IPS-20b (cell line): ENCODE measurements at regions not wholly inside any gene's neighbourhood (a gene's known extent, or its start where the extent isn't known, plus 50 kb on each side); places are given as distances from the start of the nearest gene placed in this dataset.

Source experiments
- H3K27ac ChIP-seq: one replicate; pipeline ENCODE4 v1.5.1; 2013; ENCODE audit warnings: low read length
- H3K27me3 ChIP-seq: 2 replicates; pipeline ENCODE4 v1.6.1; 2013; ENCODE audit warnings: mild to moderate bottlenecking, low read length, inconsistent platforms; ENCODE audit not compliant: insufficient read depth
- H3K36me3 ChIP-seq: 2 replicates; pipeline ENCODE4 v1.6.1; 2013; ENCODE audit warnings: low read depth, mild to moderate bottlenecking, inconsistent platforms, low read length, moderate library complexity; ENCODE audit not compliant: insufficient read depth
- H3K4me1 ChIP-seq: 2 replicates; pipeline ENCODE4 v1.6.1; 2013; ENCODE audit warnings: mild to moderate bottlenecking, control low read depth, inconsistent platforms, low read length, moderate library complexity; ENCODE audit not compliant: insufficient read depth
- H3K4me3 ChIP-seq: 2 replicates; pipeline ENCODE4 v1.5.1; 2013; ENCODE audit warnings: mild to moderate bottlenecking, low read length, inconsistent platforms
- H3K9ac ChIP-seq: 2 replicates; pipeline ENCODE4 v1.6.1; 2013; ENCODE audit warnings: low read depth, mild to moderate bottlenecking, inconsistent platforms, low read length, moderate library complexity
- H3K9me3 ChIP-seq: 2 replicates; pipeline ENCODE4 v1.6.1; 2013; ENCODE audit warnings: mild to moderate bottlenecking, low read depth, low read length, inconsistent platforms; ENCODE audit not compliant: insufficient read depth

GRCh38 chr2:164014068-164014731 lies 278.4 kb upstream of the FIGN start:
- H3K9me3 ChIP-seq, result no peaks in the 10 kb centered on the region
- H3K4me1 ChIP-seq, result peaks cover 9% of the 10 kb centered on the region; the same call in 1 of the 2 replicates
- no peak overlapping the region for H3K4me3 ChIP-seq
- H3K9ac ChIP-seq, result no peak overlapping the region
- H3K27ac ChIP-seq, result no peak overlapping the region
- no peaks in the 10 kb centered on the region for H3K27me3 ChIP-seq
- H3K36me3 ChIP-seq, result no peaks in the 10 kb centered on the region

DNA sequence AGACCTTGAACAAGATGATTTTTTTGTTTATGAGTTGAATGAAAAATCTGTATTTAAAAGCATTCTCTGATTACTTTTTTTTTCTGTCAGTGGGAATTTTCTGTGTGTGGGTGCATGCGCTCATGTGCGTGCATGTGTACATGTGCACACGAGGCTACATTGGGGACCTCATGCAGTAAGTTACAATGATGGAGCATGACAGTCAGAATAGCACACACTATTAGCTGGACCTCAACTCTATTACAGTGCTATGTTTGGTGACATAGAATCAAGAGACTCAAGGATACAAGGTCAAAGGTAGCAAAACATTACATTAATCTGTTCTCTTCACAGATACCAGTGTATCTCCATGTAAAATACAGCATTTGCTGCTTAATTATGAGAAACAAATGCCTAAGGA lies 276.8 kb upstream of the FIGN start:
- H3K36me3 ChIP-seq, result no peaks in the 10 kb centered on the region
- peaks cover 9% of the 10 kb centered on the region; the same call in 1 of the 2 replicates for H3K4me1 ChIP-seq
- no peak overlapping the region for H3K9ac ChIP-seq
- no peak overlapping the region for H3K27ac ChIP-seq
- no peaks in the 10 kb centered on the region for H3K27me3 ChIP-seq
- H3K9me3 ChIP-seq, result no peaks in the 10 kb centered on the region
- no peak overlapping the region for H3K4me3 ChIP-seq

GRCh38 chr2:164009756-164010337 lies 274.0 kb upstream of the FIGN start:
- no peak overlapping the region for H3K27ac ChIP-seq
- no peak overlapping the region for H3K9ac ChIP-seq
- H3K27me3 ChIP-seq, result no peaks in the 10 kb centered on the region
- H3K4me1 ChIP-seq, result 0 out of 2 replicates have a peak, but pooled peaks cover 6% of the 10 kb centered on the region
- no peaks in the 10 kb centered on the region for H3K36me3 ChIP-seq
- H3K9me3 ChIP-seq, result no peaks in the 10 kb centered on the region
- H3K4me3 ChIP-seq, result no peak overlapping the region

DNA sequence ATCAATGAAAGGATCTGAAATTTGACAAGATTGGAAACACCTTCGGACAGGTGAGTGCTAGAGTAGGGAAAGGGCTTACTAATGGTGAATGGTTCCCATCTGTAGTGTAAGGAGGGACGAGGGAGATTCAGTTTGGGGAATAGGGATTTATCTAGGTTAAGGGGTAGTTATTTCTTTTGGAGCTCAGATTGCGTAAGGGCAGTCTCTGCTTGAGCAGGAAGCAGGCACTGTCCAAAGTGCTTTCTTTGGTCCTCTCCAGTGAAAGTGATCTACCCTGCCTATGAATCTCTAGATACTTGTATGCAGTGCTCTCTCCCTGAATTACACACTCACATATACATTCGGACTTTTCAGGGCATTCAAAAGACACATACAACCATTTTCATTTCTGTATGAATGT lies 272.9 kb upstream of the FIGN start:
- Histone ChIP-seq H3K9ac (no peak overlapping the region), H3K4me3 (no peak overlapping the region), H3K27me3 (no peaks in the 10 kb centered on the region), H3K9me3 (no peaks in the 10 kb centered on the region), H3K4me1 (no peaks in the 10 kb centered on the region), H3K27ac (no peak overlapping the region), H3K36me3 (no peaks in the 10 kb centered on the region)

GRCh38 chr2:164006704-164007103 lies 270.9 kb upstream of the FIGN start:
- Histone ChIP-seq H3K9me3 (no peaks in the 10 kb centered on the region), H3K27me3 (no peaks in the 10 kb centered on the region), H3K9ac (no peak overlapping the region), H3K36me3 (no peaks in the 10 kb centered on the region), H3K27ac (no peak overlapping the region), H3K4me3 (no peak overlapping the region), H3K4me1 (no peaks in the 10 kb centered on the region)

DNA sequence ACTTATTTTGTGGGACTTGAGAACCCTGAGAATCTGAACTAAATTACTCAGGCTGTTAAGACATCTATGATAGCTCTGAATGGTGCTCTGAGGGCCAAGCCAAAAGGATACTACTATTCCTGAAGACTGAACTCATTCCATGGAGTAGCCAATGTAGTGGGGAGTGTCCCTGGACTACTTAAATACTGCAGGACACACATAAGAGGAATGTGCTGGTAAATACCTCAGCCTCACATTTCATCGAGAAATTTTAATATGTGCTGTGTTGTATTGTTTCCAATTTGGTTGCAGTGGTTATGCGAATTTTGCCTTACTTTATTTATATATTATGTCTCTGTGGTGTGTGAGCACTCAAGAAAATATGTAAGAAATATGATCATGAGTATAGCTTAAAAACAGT lies 264.4 kb upstream of the FIGN start:
- Histone ChIP-seq H3K4me1 (peaks cover 5% of the 10 kb centered on the region; the same call in 1 of the 2 replicates), H3K27me3 (no peaks in the 10 kb centered on the region), H3K9me3 (no peaks in the 10 kb centered on the region), H3K27ac (no peak overlapping the region), H3K36me3 (no peaks in the 10 kb centered on the region), H3K4me3 (no peak overlapping the region), H3K9ac (no peak overlapping the region)

- no peak overlapping the region for H3K27ac ChIP-seq
- no peaks in the 10 kb centered on the region for H3K36me3 ChIP-seq
- no peak overlapping the region for H3K9ac ChIP-seq
- H3K9me3 ChIP-seq, result no peaks in the 10 kb centered on the region
- peaks cover 5% of the 10 kb centered on the region; the same call in 1 of the 2 replicates for H3K4me1 ChIP-seq
- no peaks in the 10 kb centered on the region for H3K27me3 ChIP-seq
- H3K4me3 ChIP-seq, result no peak overlapping the region
Observed at GRCh38 chr2:163997466-163997865, 261.7 kb upstream of the FIGN start.

DNA sequence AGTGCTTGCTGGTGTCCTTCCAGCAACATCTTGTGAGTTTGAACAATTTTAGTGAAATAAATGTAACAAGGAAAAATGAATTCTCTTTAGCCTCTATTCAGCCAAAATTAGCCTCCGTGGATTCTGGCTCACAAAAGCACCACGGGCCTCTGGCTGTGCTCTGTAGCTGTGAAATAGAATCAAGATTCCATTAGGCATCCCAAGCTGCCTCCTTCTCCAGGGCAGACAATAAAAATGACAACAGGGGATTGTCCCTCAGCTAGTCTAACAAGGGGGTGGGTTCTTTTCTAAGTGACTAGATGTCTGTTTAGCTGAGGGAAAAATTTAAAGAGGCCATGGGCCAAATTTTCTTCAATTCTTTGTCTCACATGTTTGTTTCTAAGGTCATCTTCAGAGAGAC lies 254.7 kb upstream of the FIGN start:
- no peak overlapping the region for H3K9ac ChIP-seq
- H3K27ac ChIP-seq, result no peak overlapping the region
- H3K9me3 ChIP-seq, result no peaks in the 10 kb centered on the region
- no peak overlapping the region for H3K4me3 ChIP-seq
- no peaks in the 10 kb centered on the region for H3K27me3 ChIP-seq
- no peaks in the 10 kb centered on the region for H3K4me1 ChIP-seq
- no peaks in the 10 kb centered on the region for H3K36me3 ChIP-seq

GRCh38 chr2:163990101-163990500 lies 254.3 kb upstream of the FIGN start:
- H3K27ac ChIP-seq, result no peak overlapping the region
- no peaks in the 10 kb centered on the region for H3K4me1 ChIP-seq
- H3K9me3 ChIP-seq, result no peaks in the 10 kb centered on the region
- H3K4me3 ChIP-seq, result no peak overlapping the region
- H3K9ac ChIP-seq, result no peak overlapping the region
- H3K27me3 ChIP-seq, result no peaks in the 10 kb centered on the region
- no peaks in the 10 kb centered on the region for H3K36me3 ChIP-seq

DNA sequence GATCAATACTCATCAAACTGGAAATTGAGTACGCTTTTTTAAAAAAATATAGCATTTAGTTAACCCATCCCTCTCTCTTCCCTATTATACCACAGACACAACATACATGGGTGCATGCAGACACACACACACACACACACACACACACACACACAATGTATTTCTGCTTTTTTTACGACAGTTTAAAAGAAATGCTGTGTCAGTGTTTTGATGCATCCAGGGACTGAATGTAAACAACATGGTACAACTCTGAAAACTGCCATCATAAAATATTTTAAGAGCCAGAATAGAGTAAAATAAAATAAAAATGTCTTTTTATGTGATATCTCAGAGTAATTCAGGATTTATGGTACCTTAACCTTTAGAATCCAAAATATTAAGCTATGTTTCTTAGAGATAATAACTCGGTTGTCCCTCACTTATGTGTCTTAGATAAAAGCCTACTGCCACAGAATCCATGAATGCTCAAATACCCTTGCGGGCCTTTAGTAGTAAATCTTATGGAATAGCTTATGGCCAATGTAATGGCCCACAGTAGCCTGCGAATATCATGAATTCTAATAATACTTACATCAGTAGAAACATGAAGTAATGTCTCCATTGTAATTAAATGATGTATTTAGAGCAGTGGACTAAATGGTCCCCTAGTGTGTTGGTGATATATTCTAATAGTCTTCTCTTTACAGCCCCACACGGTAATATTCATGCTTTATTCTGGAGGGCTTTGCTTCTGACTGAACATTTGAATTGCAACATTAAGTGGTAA lies 251.6 kb upstream of the FIGN start:
- Histone ChIP-seq H3K27ac (no peak overlapping the region), H3K4me3 (no peak overlapping the region), H3K9ac (no peak overlapping the region), H3K27me3 (no peaks in the 10 kb centered on the region), H3K4me1 (no peaks in the 10 kb centered on the region), H3K36me3 (no peaks in the 10 kb centered on the region), H3K9me3 (no peaks in the 10 kb centered on the region)

DNA sequence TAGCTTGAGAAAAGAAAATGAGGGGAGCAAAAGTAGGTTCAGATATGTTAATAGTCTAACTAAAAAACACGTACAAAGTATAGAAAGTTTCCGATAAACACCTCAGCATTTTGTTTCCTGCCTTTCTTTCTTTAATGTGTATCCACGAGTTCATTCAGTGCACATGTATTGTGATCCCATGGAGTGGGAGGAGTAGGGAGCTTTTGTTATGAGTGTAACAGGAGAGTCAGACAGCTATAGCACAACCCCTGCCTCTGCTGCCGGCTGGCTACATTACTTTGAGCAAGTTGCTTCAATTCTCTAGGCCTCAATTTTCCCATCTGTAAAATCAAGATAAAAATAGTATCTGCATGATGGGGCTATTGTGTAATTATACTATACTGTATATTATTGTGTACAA lies 249.2 kb upstream of the FIGN start:
- no peaks in the 10 kb centered on the region for H3K9me3 ChIP-seq
- no peak overlapping the region for H3K27ac ChIP-seq
- no peak overlapping the region for H3K9ac ChIP-seq
- no peaks in the 10 kb centered on the region for H3K27me3 ChIP-seq
- H3K4me3 ChIP-seq, result no peak overlapping the region
- H3K4me1 ChIP-seq, result no peaks in the 10 kb centered on the region
- H3K36me3 ChIP-seq, result no peaks in the 10 kb centered on the region

GRCh38 chr2:163983911-163984310 lies 248.1 kb upstream of the FIGN start:
- no peaks in the 10 kb centered on the region for H3K9me3 ChIP-seq
- no peak overlapping the region for H3K27ac ChIP-seq
- no peaks in the 10 kb centered on the region for H3K4me1 ChIP-seq
- H3K9ac ChIP-seq, result no peak overlapping the region
- H3K36me3 ChIP-seq, result no peaks in the 10 kb centered on the region
- no peak overlapping the region for H3K4me3 ChIP-seq
- no peaks in the 10 kb centered on the region for H3K27me3 ChIP-seq
